CD4-positive, alpha-beta T cell treated with Interleukin-10 for 1 hour (primary cell): ENCODE measurements at regions not wholly inside any gene's neighbourhood (a gene's known extent, or its start where the extent isn't known, plus 50 kb on each side); places are given as distances from the start of the nearest gene placed in this dataset.

Experiments used
- DNase-seq: peaks from one replicate; pipeline ENCODE4 v3.0.0-alpha.2; 2020

- DNase-seq: no peak
These were observed 186.5 kb downstream of the KLF13 start for GRCh38 chr15:31513178-31513577.

DNA sequence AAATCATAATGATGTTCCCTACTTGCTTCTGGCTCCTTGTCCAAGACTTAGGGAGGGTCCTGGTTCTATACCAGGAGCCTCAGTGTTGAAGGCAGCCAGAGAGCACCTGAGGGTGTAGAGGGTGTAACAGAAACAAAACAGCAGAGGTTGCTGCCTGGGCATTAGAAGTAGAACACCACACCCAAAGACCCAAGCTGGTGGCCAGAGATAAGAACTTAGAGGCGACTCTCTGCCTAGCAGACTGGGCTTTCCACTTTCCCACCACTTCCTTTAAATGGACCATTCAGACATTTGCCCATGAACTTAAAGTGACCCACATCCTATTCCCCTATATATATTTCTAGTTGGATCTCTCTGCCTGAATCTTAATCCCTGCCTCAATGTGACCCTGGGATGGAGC is 189.8 kb downstream of the KLF13 start:
- DNase-seq: no peak

DNA sequence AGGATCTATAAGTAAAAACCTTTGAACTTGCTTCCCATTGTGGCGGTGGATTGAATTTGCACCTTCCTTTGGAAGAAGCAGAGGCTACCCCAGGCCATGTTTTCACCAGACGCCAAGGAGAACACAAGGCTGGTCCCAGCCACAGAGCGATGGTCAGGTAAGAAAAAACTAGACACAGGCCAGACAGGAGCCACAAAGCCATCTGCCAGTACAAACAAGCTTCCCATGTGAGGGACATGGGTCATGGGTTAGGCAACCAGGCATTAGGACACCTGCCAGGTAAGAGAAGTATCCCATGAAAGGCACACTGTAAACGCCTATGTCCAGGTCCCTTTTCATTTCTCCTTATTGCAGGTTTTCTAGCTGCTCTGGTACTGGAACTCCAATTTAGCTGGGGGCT is 190.2 kb downstream of the KLF13 start:
- DNase-seq: no peak

- no peak for DNase-seq
These were observed 191.1 kb downstream of the KLF13 start for GRCh38 chr15:31517711-31518110.

- DNase-seq: no peak
These were observed 195.4 kb downstream of the KLF13 start for GRCh38 chr15:31522028-31522427.

- no peak for DNase-seq
These were observed 196.5 kb downstream of the KLF13 start for GRCh38 chr15:31523027-31523654.

- no peak for DNase-seq
These were observed 197.0 kb downstream of the KLF13 start for GRCh38 chr15:31523655-31524049.

- no peak for DNase-seq
These were observed 198.6 kb downstream of the KLF13 start for GRCh38 chr15:31525185-31525695.

GRCh38 chr15:31525988-31526665 is 199.5 kb downstream of the KLF13 start:
- DNase-seq: no peak

DNA sequence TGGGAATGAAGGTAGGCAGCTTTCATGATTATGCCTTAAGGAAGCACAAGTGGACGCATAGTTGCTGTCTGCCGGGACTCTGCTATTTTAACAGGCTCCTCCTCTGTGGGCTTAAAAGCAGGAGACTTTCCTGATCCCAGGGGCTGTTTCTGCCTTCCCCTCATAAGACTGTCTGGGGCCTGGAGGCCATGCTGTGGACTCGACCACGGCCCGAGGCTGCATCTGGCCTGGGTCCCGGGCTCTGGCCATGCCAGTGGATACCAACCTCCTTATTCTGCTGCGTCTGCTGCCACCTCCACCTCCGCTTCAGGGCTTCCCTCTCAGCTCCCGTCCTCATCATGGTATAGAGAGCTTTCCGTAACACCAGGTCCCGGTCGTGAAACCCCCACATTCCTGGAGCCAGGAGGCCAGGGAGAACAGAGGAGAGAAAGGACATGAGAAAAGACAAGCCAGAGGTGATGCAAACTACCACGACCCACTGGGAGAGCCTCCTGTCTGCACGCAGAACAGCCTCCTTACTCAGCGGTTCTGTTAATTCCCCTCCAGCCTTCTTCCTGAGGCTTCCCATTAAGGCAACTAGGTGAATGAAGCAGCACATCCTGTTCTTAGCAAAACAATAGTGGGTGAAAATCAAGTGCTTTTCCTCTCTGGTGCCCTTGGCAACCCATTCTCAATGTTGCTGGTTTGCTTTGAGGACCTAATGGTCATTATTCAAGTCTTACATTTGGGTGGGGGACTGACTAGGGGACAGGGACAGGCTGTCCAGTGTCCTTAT is 200.5 kb downstream of the KLF13 start:
- no peak for DNase-seq

DNA sequence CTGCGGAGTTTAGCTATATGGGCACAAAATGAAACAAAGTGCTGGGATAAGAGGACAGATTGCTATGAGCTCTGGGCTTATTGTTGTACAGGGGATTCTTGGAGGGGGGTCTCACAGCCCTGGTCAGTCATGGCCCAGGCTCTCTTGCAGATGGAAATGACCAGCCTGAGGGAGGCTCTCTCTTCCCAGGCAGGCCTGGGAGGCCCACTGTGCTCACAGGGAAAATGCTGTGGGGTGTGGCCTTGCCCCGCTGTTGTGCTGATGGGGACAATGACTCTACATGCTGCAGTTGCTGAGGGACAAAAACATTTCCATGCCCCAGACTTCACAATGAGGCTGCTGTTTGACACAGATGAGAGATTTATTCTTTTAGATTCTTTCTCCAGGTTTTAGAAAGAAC is 202.2 kb downstream of the KLF13 start:
- no peak for DNase-seq

- no peak for DNase-seq
These were observed 211.3 kb downstream of the KLF13 start for GRCh38 chr15:31537770-31538592.

- no peak for DNase-seq
These were observed 214.0 kb downstream of the KLF13 start for GRCh38 chr15:31540633-31541032.

- DNase-seq: no peak
These were observed 217.7 kb downstream of the KLF13 start for GRCh38 chr15:31544361-31544760.

DNA sequence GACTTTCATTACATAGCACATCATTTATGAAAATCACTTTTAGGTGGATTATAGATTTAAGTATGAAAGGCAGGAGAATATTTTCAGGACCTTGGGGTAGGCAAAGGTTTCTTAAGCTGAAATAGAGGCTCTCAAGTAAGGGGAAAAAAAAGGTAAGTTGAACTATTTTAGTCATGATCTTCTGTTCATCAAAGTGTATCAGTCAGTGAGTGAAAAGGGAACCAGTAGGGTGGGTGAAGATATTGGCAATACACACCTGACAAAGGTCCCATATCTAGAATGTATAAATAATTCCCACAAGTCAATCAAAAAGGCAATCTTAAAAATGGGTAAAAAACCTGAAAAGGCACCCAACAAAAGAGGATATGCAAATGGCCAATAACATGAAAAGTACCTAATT is 218.6 kb downstream of the KLF13 start:
- no peak for DNase-seq

DNA sequence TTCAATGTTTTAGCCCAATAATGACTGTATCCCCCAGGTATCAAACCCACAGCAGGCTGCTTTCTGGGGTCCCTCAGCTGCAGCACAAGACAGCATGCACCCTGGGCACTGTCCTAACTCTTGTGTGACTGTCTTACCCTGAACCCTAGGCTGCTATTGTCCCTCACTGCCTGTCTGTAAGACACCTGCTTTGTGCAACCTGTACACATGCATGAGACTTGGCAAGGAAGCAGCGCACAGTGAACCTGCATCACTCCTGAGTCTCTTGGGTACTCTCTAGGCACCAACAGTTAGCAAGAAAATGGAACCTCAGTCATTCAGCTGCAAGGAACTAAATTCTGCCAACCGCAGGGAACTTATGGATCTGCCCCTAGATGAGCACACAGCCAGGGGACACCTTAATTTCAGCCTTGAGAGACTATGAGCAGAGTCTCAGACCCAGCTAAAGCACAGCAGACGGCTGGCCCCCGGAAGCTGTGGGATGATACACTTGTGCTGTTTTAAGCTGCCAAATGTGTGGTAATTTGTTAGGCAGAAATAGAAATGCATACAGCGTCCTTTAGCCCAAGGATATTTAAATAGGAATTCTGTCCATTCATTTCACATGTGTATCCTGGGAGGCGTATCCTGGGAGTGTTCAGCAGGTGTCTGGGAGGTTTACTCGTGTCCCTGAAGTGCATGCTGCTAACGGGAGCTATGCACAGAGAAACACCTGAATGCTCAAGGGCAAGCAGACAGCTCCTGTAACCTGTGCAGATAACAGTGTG is 223.8 kb downstream of the KLF13 start:
- DNase-seq: no peak

GRCh38 chr15:31551323-31551722 is 224.7 kb downstream of the KLF13 start:
- no peak for DNase-seq

- no peak for DNase-seq
These were observed 226.0 kb downstream of the KLF13 start for GRCh38 chr15:31552482-31553099.

DNA sequence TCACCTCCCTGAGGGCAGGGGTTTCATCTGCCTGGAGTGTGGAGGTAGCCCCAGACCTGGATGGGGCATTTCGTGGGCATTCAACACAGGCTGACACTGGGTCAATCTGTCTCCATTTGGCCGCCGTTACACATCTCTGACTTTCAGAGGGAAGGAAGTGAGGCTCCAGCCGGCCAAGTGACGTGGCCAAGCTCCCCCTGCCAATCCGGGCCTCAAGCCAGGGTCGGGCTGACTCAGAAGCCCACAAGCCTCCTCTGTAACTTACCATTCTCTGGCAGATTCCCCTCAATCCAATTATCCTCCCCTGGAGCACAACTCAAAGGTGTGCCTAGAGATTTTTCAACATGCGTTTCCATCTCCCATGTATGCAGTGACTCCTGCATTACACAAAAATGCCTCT is 227.6 kb downstream of the KLF13 start:
- DNase-seq: no peak

- DNase-seq: no peak
These were observed 228.4 kb downstream of the KLF13 start for GRCh38 chr15:31555022-31555421.

- no peak for DNase-seq
These were observed 230.0 kb downstream of the KLF13 start for GRCh38 chr15:31556494-31557150.
